Ammon's horn (tissue), 1 donor: ENCODE measurements at regions not wholly inside any gene's neighbourhood (a gene's known extent, or its start where the extent isn't known, plus 50 kb on each side); places are given as distances from the start of the nearest gene placed in this dataset.

Experiments used
- DNase-seq: peaks from one replicate; pipeline ENCODE4 v3.0.0-alpha.2; 2016; ENCODE audit warnings: low spot score

- DNase-seq = no peak
These were observed 63.7 kb upstream of the MMADHC start for GRCh38 chr2:149651229-149651628.

GRCh38 chr2:149650006-149650405, 62.4 kb upstream of the MMADHC start:
- DNase-seq = no peak

GRCh38 chr2:149648282-149649030, 60.9 kb upstream of the MMADHC start:
- DNase-seq = no peak

GRCh38 chr2:149645391-149645790, 57.8 kb upstream of the MMADHC start:
- no peak for DNase-seq
